Neuronal stem cell (in vitro differentiated cells): ENCODE measurements at regions not wholly inside any gene's neighbourhood (a gene's known extent, or its start where the extent isn't known, plus 50 kb on each side); places are given as distances from the start of the nearest gene placed in this dataset.

Experiments
- DNase-seq: peaks from one replicate; pipeline ENCODE4 v3.0.0-alpha.2; 2013; ENCODE audit warnings: low spot score
- H2AFZ ChIP-seq: one replicate; pipeline ENCODE4 v1.6.1; 2013; ENCODE audit warnings: mild to moderate bottlenecking, low read length, inconsistent platforms
- H2AK5ac ChIP-seq: 2 replicates; pipeline ENCODE4 v1.6.1; 2013; ENCODE audit warnings: low read depth, mild to moderate bottlenecking, inconsistent platforms, low read length, moderate library complexity, mixed read lengths
- H2BK120ac ChIP-seq: 2 replicates; pipeline ENCODE4 v1.6.1; 2013; ENCODE audit warnings: low read depth, mild to moderate bottlenecking, inconsistent platforms, low read length, moderate library complexity, mixed read lengths
- H2BK12ac ChIP-seq: one replicate; pipeline ENCODE4 v1.6.1; 2013; ENCODE audit warnings: low read length, inconsistent platforms
- H2BK15ac ChIP-seq: 2 replicates; pipeline ENCODE4 v1.6.1; 2013; ENCODE audit warnings: mild to moderate bottlenecking, low read length, inconsistent platforms, mixed read lengths
- H2BK5ac ChIP-seq: one replicate; pipeline ENCODE4 v1.6.1; 2013; ENCODE audit warnings: inconsistent platforms, mild to moderate bottlenecking, low read length, moderate library complexity
- H3K14ac ChIP-seq: one replicate; pipeline ENCODE4 v1.6.1; 2013; ENCODE audit warnings: low read length, inconsistent platforms
- H3K18ac ChIP-seq: 2 replicates; pipeline ENCODE4 v1.6.1; 2013; ENCODE audit warnings: low read length, inconsistent platforms
- H3K23ac ChIP-seq: 2 replicates; pipeline ENCODE4 v1.6.1; 2013; ENCODE audit warnings: low read depth, mild to moderate bottlenecking, mixed read lengths, low read length, inconsistent platforms; ENCODE audit not compliant: poor library complexity
- H3K27ac ChIP-seq: replicated peaks from 3 replicates; pipeline ENCODE4 v1.5.1; 2013; ENCODE audit warnings: low read length, inconsistent platforms
- H3K27me3 ChIP-seq, 3 experiments: 2 replicates each; pipeline ENCODE4 v1.6.1; 2013; ENCODE audit warnings: low read length in 3 of 3, mild to moderate bottlenecking in 2 of 3, inconsistent platforms in 1 of 3, low read depth in 1 of 3, mixed read lengths in 1 of 3, moderate library complexity in 1 of 3; ENCODE audit not compliant: control insufficient read depth in 3 of 3, insufficient read depth in 3 of 3
- H3K36me3 ChIP-seq, 2 donors: replicated peaks in 1 of 2; 2 replicates each; pipeline ENCODE4 v1.6.1; 2013; ENCODE audit warnings: low read length in 2 of 2; ENCODE audit not compliant: control insufficient read depth in 2 of 2, insufficient read depth in 2 of 2
- H3K4ac ChIP-seq: 2 replicates; pipeline ENCODE4 v1.6.1; 2013; ENCODE audit warnings: inconsistent platforms, mild to moderate bottlenecking, low read length, moderate library complexity
- H3K4me1 ChIP-seq, 2 donors: 1 replicate in 1 of 2; 2 replicates in 1 of 2; pipeline ENCODE4 v1.6.1; 2013; ENCODE audit warnings: low read length in 2 of 2, low read depth in 1 of 2; ENCODE audit not compliant: control insufficient read depth in 2 of 2, insufficient read depth in 1 of 2
- H3K4me2 ChIP-seq: one replicate; pipeline ENCODE4 v1.6.1; 2013; ENCODE audit warnings: mild to moderate bottlenecking, low read length, inconsistent platforms; ENCODE audit not compliant: insufficient read depth, poor library complexity, severe bottlenecking
- H3K4me3 ChIP-seq, 2 donors: 2 replicates each; pipeline ENCODE4 v1.5.1; 2013; ENCODE audit warnings: low read length in 2 of 2, mild to moderate bottlenecking in 2 of 2, inconsistent platforms in 1 of 2, moderate library complexity in 1 of 2
- H3K79me1 ChIP-seq: one replicate; pipeline ENCODE4 v1.6.1; 2013; ENCODE audit warnings: low read depth, mild to moderate bottlenecking, inconsistent platforms, low read length, moderate library complexity
- H3K9ac ChIP-seq: one replicate; pipeline ENCODE4 v1.6.1; 2013; ENCODE audit warnings: mild to moderate bottlenecking, low read depth, low read length, inconsistent platforms; ENCODE audit not compliant: poor library complexity
- H3K9me3 ChIP-seq, 2 donors: replicated peaks in 1 of 2; 2 replicates each; pipeline versions ENCODE3 to v1.6.1; 2013; ENCODE audit warnings: low read length in 2 of 2, mild to moderate bottlenecking in 2 of 2, inconsistent platforms in 1 of 2, low read depth in 1 of 2, mixed read lengths in 1 of 2, moderate library complexity in 1 of 2; ENCODE audit not compliant: control insufficient read depth in 2 of 2, insufficient read depth in 1 of 2
- H4K8ac ChIP-seq: one replicate; pipeline ENCODE4 v1.6.1; 2013; ENCODE audit warnings: low read depth, mild to moderate bottlenecking, inconsistent platforms, low read length, moderate library complexity
- H4K91ac ChIP-seq: one replicate; pipeline ENCODE4 v1.6.1; 2013; ENCODE audit warnings: low read length, low read depth, mild to moderate bottlenecking, inconsistent platforms; ENCODE audit not compliant: poor library complexity
- WGBS, 2 donors: extraction: QIAGEN DNeasy Blood & Tissue Kit; methylation state at CpG; one replicate each; pipeline ENCODE4 v1.1.7; 2013; ENCODE audit warnings: missing lambda C conversion rate in 2 of 2, mixed read lengths in 1 of 2; ENCODE audit not compliant: insufficient read length in 2 of 2, insufficient replicate concordance in 1 of 2; ENCODE audit errors: extremely low coverage in 2 of 2; 5-methylcytosine and 5-hydroxymethylcytosine counted together

DNA sequence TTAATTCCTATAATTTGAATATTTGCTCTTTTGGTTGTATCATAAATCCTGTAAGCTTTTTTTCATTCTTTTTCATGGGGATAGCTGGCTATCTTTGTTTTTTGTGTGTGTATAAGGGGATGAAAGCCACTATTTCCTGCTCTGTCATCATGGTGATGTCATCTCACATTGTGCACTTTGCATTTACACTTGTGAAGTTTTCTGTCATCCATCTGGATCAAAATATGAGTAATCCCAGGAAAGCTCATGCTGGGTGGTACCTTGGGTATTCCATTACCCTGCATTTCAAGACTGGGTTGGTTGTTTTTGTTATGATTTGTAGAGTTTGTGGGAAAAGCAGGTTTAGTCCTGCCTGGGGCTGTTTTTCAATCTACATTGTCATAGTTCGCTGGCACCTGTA, 77.8 kb upstream of the XIST start:
- Histone ChIP-seq H3K4me2 (no peak overlapping the region), H3K79me1 (no peaks in the 10 kb centered on the region), H2BK120ac (no peak overlapping the region), H3K23ac (no peak overlapping the region), H3K9ac (no peak overlapping the region), H3K27me3 (no peaks in the 10 kb centered on the region), H3K4me3 (no peak overlapping the region), H4K8ac (no peak overlapping the region), H3K18ac (no peak overlapping the region), H2BK15ac (no peak overlapping the region), H2BK5ac (no peak overlapping the region), H3K36me3 (no peaks in the 10 kb centered on the region), H3K4me1 (no peaks in the 10 kb centered on the region), H2AFZ (no peak overlapping the region), H2AK5ac (no peak overlapping the region), H4K91ac (no peak overlapping the region), H3K9me3 (no peaks in the 10 kb centered on the region), H3K27ac (no peak overlapping the region), H3K14ac (no peak overlapping the region), H2BK12ac (no peak overlapping the region), H3K4ac (no peak overlapping the region)
- DNase-seq: no peak
- no CpG with 5 or more reads among the region's 1 CpG for WGBS, 2 donors

DNA sequence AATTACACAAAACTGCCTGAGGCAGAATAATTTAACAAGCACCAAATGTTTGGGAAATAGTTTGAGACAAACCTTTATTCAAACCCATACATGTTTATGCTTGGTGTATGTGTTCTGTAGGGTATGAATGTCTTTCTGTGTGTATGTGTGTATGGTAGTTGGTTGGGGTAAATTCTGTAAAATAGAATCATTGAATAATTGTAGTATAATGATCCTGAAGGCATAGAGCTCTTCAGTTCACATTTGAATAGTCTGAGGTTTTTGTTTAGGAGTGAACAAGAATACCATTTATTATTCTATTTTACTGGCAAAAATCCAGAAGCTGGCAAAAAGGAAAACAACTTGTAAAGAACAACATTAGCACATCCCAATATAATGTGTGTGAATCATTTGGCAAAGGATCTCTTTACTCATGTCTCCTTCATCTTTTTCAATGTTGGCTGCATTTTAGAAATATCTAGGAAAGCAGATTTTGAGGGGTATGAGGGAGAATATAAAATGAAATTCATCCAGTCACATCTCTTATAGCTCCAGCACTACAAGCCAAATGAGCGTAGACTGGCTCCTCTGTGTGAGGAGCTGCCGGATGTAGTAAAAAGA, 70.4 kb upstream of the XIST start:
- Histone ChIP-seq H2BK120ac (no peak overlapping the region), H3K79me1 (no peaks in the 10 kb centered on the region), H3K27me3 (peaks cover 0 to 6% (median 0%) of the 10 kb centered on the region in 3 experiments), H2AFZ (no peak overlapping the region), H3K23ac (no peak overlapping the region), H3K18ac (no peak overlapping the region), H2BK5ac (no peak overlapping the region), H4K91ac (no peak overlapping the region), H3K4me2 (no peak overlapping the region), H3K36me3 (no peaks in the 10 kb centered on the region), H3K27ac (no peak overlapping the region), H3K14ac (no peak overlapping the region), H4K8ac (no peak overlapping the region), H3K4ac (no peak overlapping the region), H2BK12ac (no peak overlapping the region), H2BK15ac (no peak overlapping the region), H3K9me3 (no peaks in the 10 kb centered on the region), H2AK5ac (no peak overlapping the region), H3K9ac (no peak overlapping the region), H3K4me3 (no peak overlapping the region), H3K4me1 (peaks cover 1 to 6% of the 10 kb centered on the region in 2 donors)
- no peak for DNase-seq
- WGBS, 2 donors: no CpG with 5 or more reads among the region's 2 CpGs

DNA sequence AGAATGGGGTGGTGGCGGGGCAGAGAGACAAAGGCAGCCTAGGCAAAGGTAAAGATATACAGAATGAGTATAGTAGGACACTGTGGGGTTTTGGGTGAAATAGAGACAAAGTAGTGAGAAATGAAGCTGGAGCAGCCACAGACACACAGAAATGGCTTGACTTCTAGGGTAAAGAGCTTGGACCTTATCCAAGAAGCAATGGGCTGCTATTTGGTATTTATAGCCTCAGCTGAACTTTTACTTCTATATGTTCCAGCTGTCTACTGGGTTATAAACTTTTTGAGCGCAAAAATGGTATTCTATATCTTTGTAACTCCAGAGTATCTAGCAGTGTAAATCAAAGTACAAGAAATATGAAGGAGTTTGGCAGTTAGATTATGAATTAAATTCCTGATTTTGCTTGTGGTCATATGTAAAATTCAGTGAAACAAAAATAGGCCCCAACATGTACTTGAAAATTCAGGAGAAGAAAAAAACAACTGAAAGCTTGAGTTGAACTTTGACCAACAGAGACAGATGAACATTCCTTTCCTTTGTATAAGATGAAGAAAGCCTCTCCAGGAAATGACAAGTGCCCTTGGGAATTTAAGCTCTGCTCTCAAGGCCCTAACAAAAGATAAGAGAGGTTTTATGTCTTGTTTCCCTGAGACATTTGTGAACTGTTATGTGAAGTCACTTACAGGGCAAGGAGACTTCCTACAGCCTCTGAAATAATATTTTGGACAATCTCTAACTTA, 64.6 kb upstream of the XIST start:
- no peak overlapping the region for H2BK12ac ChIP-seq
- no peak overlapping the region for H3K4ac ChIP-seq
- DNase-seq: peak; percentile 20
- WGBS, 2 donors: no CpG with 5 or more reads among the region's 2 CpGs
- no peak overlapping the region for H3K9ac ChIP-seq
- H3K4me2 ChIP-seq: no peak overlapping the region
- no peak overlapping the region for H3K4me3 ChIP-seq
- H3K79me1 ChIP-seq: no peaks in the 10 kb centered on the region
- no peak overlapping the region for H3K14ac ChIP-seq
- H2BK15ac ChIP-seq: no peak overlapping the region
- no peak overlapping the region for H2AK5ac ChIP-seq
- no peak overlapping the region for H2BK120ac ChIP-seq
- H3K9me3 ChIP-seq: no peaks in the 10 kb centered on the region
- peak overlapping the region; percentile 82 for H3K27ac ChIP-seq
- H3K23ac ChIP-seq: no peak overlapping the region
- H2BK5ac ChIP-seq: no peak overlapping the region
- H2AFZ ChIP-seq: peak overlapping the region; percentile 1
- no peaks in the 10 kb centered on the region for H3K36me3 ChIP-seq
- H3K27me3 ChIP-seq: peaks cover 0 to 15% (median 0%) of the 10 kb centered on the region in 3 experiments
- H3K4me1 ChIP-seq: peaks cover 4 to 27% of the 10 kb centered on the region in 2 donors
- H3K18ac ChIP-seq: no peak overlapping the region
- H4K8ac ChIP-seq: no peak overlapping the region
- H4K91ac ChIP-seq: no peak overlapping the region

DNA sequence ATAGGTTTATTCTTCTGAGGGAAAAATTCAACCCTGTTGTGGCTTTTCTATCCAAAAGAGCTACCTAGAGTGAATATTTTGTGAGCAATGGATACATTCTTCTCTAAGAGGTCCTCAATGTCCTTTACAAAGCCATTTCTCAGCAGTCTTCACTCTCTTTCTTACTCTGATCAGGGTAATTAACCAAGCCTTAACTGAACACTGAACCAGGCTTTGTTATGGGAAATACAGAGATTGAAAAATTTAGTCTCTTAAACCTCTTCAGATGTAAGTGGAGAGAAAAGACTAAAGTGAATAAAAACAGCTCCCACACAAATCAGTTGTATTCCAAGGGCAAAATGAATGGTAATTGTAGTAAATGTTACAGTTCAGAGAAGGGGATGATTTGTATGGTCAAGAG, 64.0 kb upstream of the XIST start:
- Histone ChIP-seq H3K36me3 (no peaks in the 10 kb centered on the region), H3K23ac (no peak overlapping the region), H3K9ac (no peak overlapping the region), H4K8ac (no peak overlapping the region), H3K4ac (no peak overlapping the region), H3K79me1 (no peaks in the 10 kb centered on the region), H2AFZ (peak overlapping the region; percentile 1), H3K27ac (peak overlapping the region; percentile 82), H3K9me3 (no peaks in the 10 kb centered on the region), H2AK5ac (no peak overlapping the region), H2BK15ac (no peak overlapping the region), H3K14ac (no peak overlapping the region), H3K4me3 (no peak overlapping the region), H2BK5ac (no peak overlapping the region), H3K4me2 (no peak overlapping the region), H3K18ac (no peak overlapping the region), H3K4me1 (peaks cover 4 to 27% of the 10 kb centered on the region in 2 donors), H3K27me3 (peaks cover 0 to 15% (median 0%) of the 10 kb centered on the region in 3 experiments), H4K91ac (no peak overlapping the region), H2BK12ac (no peak overlapping the region), H2BK120ac (no peak overlapping the region)
- DNase-seq: no peak
